H1 (cell line): ENCODE measurements at regions not wholly inside any gene's neighbourhood (a gene's known extent, or its start where the extent isn't known, plus 50 kb on each side); places are given as distances from the start of the nearest gene placed in this dataset.

Experiments
- CTCF ChIA-PET: fragments of 300-600 bp; sonication (Branson Sonifier 250); formaldehyde crosslinking; loops from one replicate; lab custom pipeline; 2021; ENCODE audit not compliant: partially characterized antibody; lab: Charles Lee
- POLR2A ChIA-PET: fragments of 300-600 bp; sonication (Branson Sonifier 250); formaldehyde crosslinking; loops from one replicate; lab custom pipeline; 2021; ENCODE audit warnings: inconsistent platforms; ENCODE audit not compliant: partially characterized antibody; lab: Charles Lee
- DNase-seq, 2 experiments: peaks; one replicate each; pipeline versions ENCODE4 v3.0.0 to v3.0.0-alpha.2; 2010 to 2022; ENCODE audit warnings: low spot score in 2 of 2, low read depth in 1 of 2, mixed read lengths in 1 of 2
- FAIRE-seq: peaks from 2 replicates; lab custom pipeline; 2011; peaks lifted over from hg19 to GRCh38; lab: Jason Lieb, UNC
- H2AFZ ChIP-seq: 2 replicates; pipeline ENCODE4 v1.8.1; 2012; ENCODE audit warnings: low read length, inconsistent platforms
- H2AK5ac ChIP-seq: 2 replicates; pipeline ENCODE4 v1.6.1; 2013; ENCODE audit warnings: low read depth, low read length
- H2BK120ac ChIP-seq: replicated peaks from 2 replicates; pipeline ENCODE3; 2013; ENCODE audit warnings: low read depth, low read length, inconsistent platforms
- H2BK12ac ChIP-seq: 2 replicates; pipeline ENCODE4 v1.6.1; 2013; ENCODE audit warnings: low read depth, low read length
- H2BK15ac ChIP-seq: 2 replicates; pipeline ENCODE4 v1.6.1; 2013; ENCODE audit warnings: low read length
- H2BK20ac ChIP-seq: 2 replicates; pipeline ENCODE4 v1.6.1; 2013; ENCODE audit warnings: low read length
- H2BK5ac ChIP-seq: 2 replicates; pipeline ENCODE4 v1.6.1; 2013; ENCODE audit warnings: low read depth, low read length
- H3K14ac ChIP-seq: 2 replicates; pipeline ENCODE4 v1.6.1; 2013; ENCODE audit warnings: inconsistent platforms; ENCODE audit not compliant: insufficient read length
- H3K18ac ChIP-seq: 2 replicates; pipeline ENCODE4 v1.6.1; 2013; ENCODE audit warnings: low read length; ENCODE audit errors: extremely low read depth
- H3K23ac ChIP-seq: 2 replicates; pipeline ENCODE4 v1.6.1; 2013; ENCODE audit warnings: inconsistent platforms; ENCODE audit not compliant: insufficient read length
- H3K23me2 ChIP-seq: 2 replicates; pipeline ENCODE4 v1.6.1; 2013; ENCODE audit warnings: low read depth, low read length
- H3K27ac ChIP-seq: 2 replicates; pipeline ENCODE4 v1.6.1; 2011; ENCODE audit warnings: low read depth, low read length, inconsistent platforms
- H3K27me3 ChIP-seq, 4 experiments: replicated peaks in 1 of 4; 1 replicate in 1 of 4; 2 replicates in 3 of 4; pipeline versions ENCODE4 v1.6.1 to v1.8.1; 2011 to 2013; ENCODE audit warnings: low read length in 3 of 4, mild to moderate bottlenecking in 3 of 4, inconsistent platforms in 2 of 4, mixed read lengths in 2 of 4, moderate library complexity in 1 of 4; ENCODE audit not compliant: control insufficient read depth in 3 of 4, insufficient read depth in 3 of 4; ENCODE audit errors: extremely low read depth in 1 of 4
- H3K36me3 ChIP-seq, 4 experiments: 2 replicates each; pipeline versions ENCODE4 v1.6.1 to v1.8.1; 2011 to 2013; ENCODE audit warnings: mild to moderate bottlenecking in 4 of 4, low read length in 3 of 4, moderate library complexity in 2 of 4, control low read depth in 1 of 4, inconsistent platforms in 1 of 4; ENCODE audit not compliant: insufficient read depth in 4 of 4, control insufficient read depth in 2 of 4
- H3K4ac ChIP-seq: replicated peaks from 2 replicates; pipeline ENCODE3; 2013; ENCODE audit warnings: low read length, low read depth, mixed read lengths, inconsistent platforms; ENCODE audit not compliant: insufficient read length
- H3K4me1 ChIP-seq, 4 experiments: replicated peaks in 1 of 4; 1 replicate in 1 of 4; 2 replicates in 3 of 4; pipeline versions ENCODE4 v1.6.1 to v1.8.1; 2011 to 2013; ENCODE audit warnings: low read length in 3 of 4, inconsistent platforms in 2 of 4, mixed read lengths in 1 of 4; ENCODE audit not compliant: insufficient read depth in 4 of 4, control insufficient read depth in 3 of 4
- H3K4me2 ChIP-seq, 2 experiments: 2 replicates each; pipeline versions ENCODE4 v1.6.1 to v1.8.1; 2011 to 2013; ENCODE audit warnings: low read depth in 2 of 2, low read length in 2 of 2, control low read depth in 1 of 2, inconsistent platforms in 1 of 2, mild to moderate bottlenecking in 1 of 2; ENCODE audit not compliant: insufficient read depth in 1 of 2
- H3K4me3 ChIP-seq, 4 experiments: fragments of 200-600, 300-600 bp in 1 of 4; sonication (generic), shearing (Covaris generic), sonication (Bioruptor Twin) in 1 of 4; 2 replicates each; pipeline versions ENCODE4 v1.5.1 to v1.8.1; 2011 to 2016; ENCODE audit warnings: low read length in 4 of 4, low read depth in 3 of 4, control low read depth in 2 of 4, inconsistent platforms in 2 of 4, mild to moderate bottlenecking in 2 of 4, mixed read lengths in 1 of 4, moderate library complexity in 1 of 4; ENCODE audit not compliant: insufficient read depth in 2 of 4; ENCODE audit errors: extremely low read depth in 1 of 4
- H3K56ac ChIP-seq: replicated peaks from 2 replicates; pipeline ENCODE3; 2013; ENCODE audit warnings: low read depth, mild to moderate bottlenecking, mixed read lengths, low read length, inconsistent platforms; ENCODE audit not compliant: insufficient read length
- H3K79me1 ChIP-seq: 2 replicates; pipeline ENCODE4 v1.6.1; 2013; ENCODE audit warnings: low read depth, low read length, control low read depth
- H3K79me2 ChIP-seq, 2 experiments: 2 replicates each; pipeline versions ENCODE4 v1.6.1 to v1.8.1; 2012 to 2013; ENCODE audit warnings: low read length in 2 of 2, mild to moderate bottlenecking in 2 of 2, inconsistent platforms in 1 of 2; ENCODE audit not compliant: insufficient read depth in 2 of 2, control insufficient read depth in 1 of 2
- H3K9ac ChIP-seq, 4 experiments: replicated peaks in 1 of 4; 1 replicate in 1 of 4; 2 replicates in 3 of 4; pipeline versions ENCODE4 v1.6.1 to v1.8.1; 2011 to 2013; ENCODE audit warnings: low read depth in 3 of 4, low read length in 3 of 4, control low read depth in 2 of 4, mild to moderate bottlenecking in 2 of 4, moderate library complexity in 2 of 4, inconsistent platforms in 1 of 4; ENCODE audit errors: extremely low read depth in 1 of 4
- H3K9me3 ChIP-seq, 2 experiments: 2 replicates each; pipeline versions ENCODE4 v1.6.1 to v1.8.1; 2012 to 2013; ENCODE audit warnings: mild to moderate bottlenecking in 2 of 2, moderate library complexity in 2 of 2, control low read depth in 1 of 2, inconsistent platforms in 1 of 2, low read depth in 1 of 2, low read length in 1 of 2, mixed read lengths in 1 of 2; ENCODE audit not compliant: insufficient read depth in 2 of 2
- H4K20me1 ChIP-seq, 2 experiments: replicated peaks in 1 of 2; 2 replicates each; pipeline versions ENCODE3 to v1.8.1; 2011 to 2013; ENCODE audit warnings: inconsistent platforms in 2 of 2, low read length in 2 of 2, mild to moderate bottlenecking in 1 of 2; ENCODE audit not compliant: insufficient read depth in 2 of 2, control insufficient read depth in 1 of 2
- H4K5ac ChIP-seq: 2 replicates; pipeline ENCODE4 v1.6.1; 2013; ENCODE audit warnings: low read length, low read depth, mixed read lengths, inconsistent platforms; ENCODE audit not compliant: insufficient read length
- H4K8ac ChIP-seq: 2 replicates; pipeline ENCODE4 v1.8.0; 2013; ENCODE audit warnings: mild to moderate bottlenecking, moderate library complexity, low read length, inconsistent platforms; ENCODE audit not compliant: insufficient read depth; ENCODE audit errors: extremely low read depth
- H4K91ac ChIP-seq: replicated peaks from 2 replicates; pipeline ENCODE3; 2013; ENCODE audit warnings: low read length, mixed read lengths, inconsistent platforms; ENCODE audit not compliant: insufficient read length
- ATF3 ChIP-seq: IDR thresholded peaks from 2 replicates; pipeline ENCODE4 v1.6.1; 2011; ENCODE audit warnings: low read depth, mild to moderate bottlenecking, low read length; ENCODE audit not compliant: insufficient read depth
- CTBP2 ChIP-seq: IDR thresholded peaks from 2 replicates; pipeline ENCODE4 v1.7.0; 2011; ENCODE audit warnings: borderline replicate concordance, mild to moderate bottlenecking, moderate library complexity, mixed read lengths, low read length; ENCODE audit not compliant: insufficient read depth, insufficient read length
- KDM5A ChIP-seq: fragments of 200-600 bp; IDR thresholded peaks from 2 replicates; pipeline ENCODE4 v1.7.1; 2012; ENCODE audit warnings: mild to moderate bottlenecking, low read length, inconsistent platforms, mixed read lengths
- SP4 ChIP-seq: IDR thresholded peaks from 2 replicates; pipeline ENCODE4 v1.6.1; 2012; ENCODE audit warnings: low read length, inconsistent platforms
- TAF1 ChIP-seq: IDR thresholded peaks from 2 replicates; pipeline ENCODE4 v1.6.1; 2011; ENCODE audit warnings: mild to moderate bottlenecking, low read depth, low read length
- TBP ChIP-seq: IDR thresholded peaks from 2 replicates; pipeline ENCODE4 v1.6.1; 2011; ENCODE audit warnings: low read depth, low read length, improper control_type of control experiment
- whole genome bisulfite sequencing, 2 experiments: shearing (Covaris generic) in 1 of 2; methylation state at CpG; one replicate each; pipeline versions ENCODE4 v1.1.6 to v1.1.7; 2013 to 2015; ENCODE audit warnings: low lambda C conversion rate in 2 of 2, mixed read lengths in 2 of 2, inconsistent platforms in 1 of 2, low coverage in 1 of 2, missing lambda C conversion rate in 1 of 2; ENCODE audit not compliant: insufficient replicate concordance in 2 of 2, insufficient coverage in 1 of 2, insufficient read length in 1 of 2; ENCODE audit errors: extremely low coverage in 1 of 2, missing lambda C conversion rate in 1 of 2; 5-methylcytosine and 5-hydroxymethylcytosine counted together

DNA sequence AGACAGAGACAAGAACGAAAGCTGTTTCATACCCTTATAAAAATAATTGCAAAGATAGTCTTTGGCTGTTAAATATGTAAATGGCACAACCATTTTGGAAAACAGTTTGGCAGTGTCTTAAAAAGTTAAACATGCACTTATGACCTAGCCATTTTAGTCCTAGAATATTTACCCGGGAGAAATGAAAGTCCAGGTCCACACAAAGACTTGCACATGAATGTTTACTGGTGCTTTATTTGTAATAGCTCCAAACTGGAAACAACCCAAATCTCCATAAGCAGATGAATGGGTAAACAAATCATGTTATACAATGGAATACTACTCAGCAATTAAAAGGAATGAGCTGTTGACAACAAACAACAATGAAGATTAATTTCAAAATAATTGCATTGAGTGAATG lies 380.4 kb downstream of the ETNK1 start:
- Histone ChIP-seq H4K5ac (no peak overlapping the region), H3K56ac (no peak overlapping the region), H3K23me2 (no peaks in the 10 kb centered on the region), H3K79me1 (no peaks in the 10 kb centered on the region), H3K23ac (no peak overlapping the region), H3K79me2 (no peaks in the 10 kb centered on the region), H2BK20ac (no peak overlapping the region), H4K8ac (no peak overlapping the region), H3K27me3 (no peaks in the 10 kb centered on the region), H3K4me1 (no peaks in the 10 kb centered on the region), H2AFZ (no peak overlapping the region), H3K4me3 (no peak overlapping the region), H4K91ac (no peak overlapping the region), H3K4ac (no peak overlapping the region), H2BK15ac (no peak overlapping the region), H3K14ac (no peak overlapping the region), H3K9ac (no peak overlapping the region), H4K20me1 (no peaks in the 10 kb centered on the region), H2BK120ac (no peak overlapping the region), H2AK5ac (no peak overlapping the region), H3K36me3 (no peaks in the 10 kb centered on the region), H2BK12ac (no peak overlapping the region), H3K27ac (no peak overlapping the region), H3K9me3 (0 out of 4 replicates have a peak, but pooled peaks cover 0 to 3% of the 10 kb centered on the region in 2 experiments), H3K18ac (no peak overlapping the region), H3K4me2 (no peak overlapping the region), H2BK5ac (no peak overlapping the region)
- TF ChIP-seq TBP = no peak
- no peak for TF ChIP-seq CTBP2
- TF ChIP-seq ATF3 = no peak
- TF ChIP-seq TAF1 = no peak
- TF ChIP-seq KDM5A = no peak
- no peak for TF ChIP-seq SP4
- 88% methylated on average over 2 of the region's 2 CpGs; no CpG with 5 or more reads in 1 of the 2 experiments for WGBS, 2 experiments
- DNase-seq = no peak
- ChIA-PET CTCF (interaction anchor here (1.1 to 1.3 kb wide), 2 partner anchors 21 to 50 kb away, joined by 3 to 4 read pairs; no protein-coding TSS in a partner anchor), POLR2A (no interaction called here)
- no peak for FAIRE-seq
